ENCODE measurements at regions not wholly inside any gene's neighbourhood (a gene's known extent, or its start where the extent isn't known, plus 50 kb on each side); places are given as distances from the start of the nearest gene placed in this dataset.

- no peaks in the 10 kb centered on the region for H3K4me1 ChIP-seq (ENCODE audit: control insufficient read depth, insufficient read depth, low read length)
- H3K27ac ChIP-seq (ENCODE audit: low read length): no peak overlapping the region
- no peaks in the 10 kb centered on the region for H3K27me3 ChIP-seq (ENCODE audit: control insufficient read depth, insufficient read depth, low read length)
- H3K36me3 ChIP-seq (ENCODE audit: control insufficient read depth, insufficient read depth, low read length): no peaks in the 10 kb centered on the region
- WGBS (ENCODE audit: insufficient coverage): no CpG with 5 or more reads among the region's 2 CpGs
- H3K9me3 ChIP-seq (replicated peaks; ENCODE audit: control insufficient read depth, low read depth, low read length): no peaks in the 10 kb centered on the region
- H3K4me3 ChIP-seq (ENCODE audit: low read length): no peak overlapping the region
- DNase-seq: no peak
These were observed 495.3 kb upstream of the NMUR2 start for GRCh38 chr5:152900332-152900731.

- no peaks in the 10 kb centered on the region for H3K27me3 ChIP-seq (ENCODE audit: control insufficient read depth, insufficient read depth, low read length)
- 60% methylated on average over 1 of the region's 2 CpGs for WGBS (ENCODE audit: insufficient coverage)
- no peak for DNase-seq
- no peak overlapping the region for H3K27ac ChIP-seq (ENCODE audit: low read length)
- H3K36me3 ChIP-seq (ENCODE audit: control insufficient read depth, insufficient read depth, low read length): no peaks in the 10 kb centered on the region
- no peaks in the 10 kb centered on the region for H3K4me1 ChIP-seq (ENCODE audit: control insufficient read depth, insufficient read depth, low read length)
- H3K4me3 ChIP-seq (ENCODE audit: low read length): no peak overlapping the region
- H3K9me3 ChIP-seq (replicated peaks; ENCODE audit: control insufficient read depth, low read depth, low read length): no peaks in the 10 kb centered on the region
These were observed 496.7 kb upstream of the NMUR2 start for GRCh38 chr5:152901754-152902153.

DNA sequence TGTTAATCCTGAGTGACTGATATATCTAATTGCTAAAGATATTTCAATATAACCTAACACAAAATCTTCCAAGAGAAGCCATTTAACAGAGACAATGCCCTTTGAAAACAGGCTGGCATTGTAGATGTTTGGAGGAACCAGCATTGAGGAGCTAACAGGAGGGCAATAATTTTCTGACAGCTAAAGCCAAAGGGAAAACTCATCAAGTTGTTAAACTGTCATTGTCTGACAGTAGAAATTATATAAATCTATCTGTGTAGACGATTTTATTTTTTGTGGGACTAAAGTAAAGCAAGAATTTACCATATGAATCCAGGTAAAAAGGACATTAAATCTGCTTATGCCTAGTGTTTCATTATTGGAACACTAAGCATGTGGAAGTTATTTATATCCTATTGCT is 500.2 kb upstream of the NMUR2 start:
- no peak for DNase-seq
- no CpG with 5 or more reads among the region's 1 CpG for WGBS (ENCODE audit: insufficient coverage)
- Histone ChIP-seq H3K9me3 (replicated peaks; ENCODE audit: control insufficient read depth, low read depth, low read length) (no peaks in the 10 kb centered on the region), H3K27me3 (ENCODE audit: control insufficient read depth, insufficient read depth, low read length) (no peaks in the 10 kb centered on the region), H3K4me3 (ENCODE audit: low read length) (no peak overlapping the region), H3K4me1 (ENCODE audit: control insufficient read depth, insufficient read depth, low read length) (no peaks in the 10 kb centered on the region), H3K36me3 (ENCODE audit: control insufficient read depth, insufficient read depth, low read length) (no peaks in the 10 kb centered on the region), H3K27ac (ENCODE audit: low read length) (no peak overlapping the region)

GRCh38 chr5:152907488-152908245 is 502.6 kb upstream of the NMUR2 start:
- Histone ChIP-seq H3K36me3 (ENCODE audit: control insufficient read depth, insufficient read depth, low read length) (no peaks in the 10 kb centered on the region), H3K9me3 (replicated peaks; ENCODE audit: control insufficient read depth, low read depth, low read length) (no peaks in the 10 kb centered on the region), H3K27ac (ENCODE audit: low read length) (no peak overlapping the region), H3K27me3 (ENCODE audit: control insufficient read depth, insufficient read depth, low read length) (no peaks in the 10 kb centered on the region), H3K4me1 (ENCODE audit: control insufficient read depth, insufficient read depth, low read length) (no peaks in the 10 kb centered on the region), H3K4me3 (ENCODE audit: low read length) (no peak overlapping the region)
- WGBS (ENCODE audit: insufficient coverage): no CpG with 5 or more reads among the region's 5 CpGs
- no peak for DNase-seq

- no peaks in the 10 kb centered on the region for H3K36me3 ChIP-seq (ENCODE audit: control insufficient read depth, insufficient read depth, low read length)
- 61% methylated on average over 3 of the region's 4 CpGs for WGBS (ENCODE audit: insufficient coverage)
- H3K4me3 ChIP-seq (ENCODE audit: low read length): no peak overlapping the region
These were observed 507.8 kb upstream of the NMUR2 start for GRCh38 chr5:152912924-152913323.

GRCh38 chr5:152932621-152933020 is 527.5 kb upstream of the NMUR2 start:
- H3K27ac ChIP-seq (ENCODE audit: low read length): no peak overlapping the region
- no peak overlapping the region for H3K4me3 ChIP-seq (ENCODE audit: low read length)
- H3K27me3 ChIP-seq (ENCODE audit: control insufficient read depth, insufficient read depth, low read length): no peaks in the 10 kb centered on the region
- H3K36me3 ChIP-seq (ENCODE audit: control insufficient read depth, insufficient read depth, low read length): no peaks in the 10 kb centered on the region
- peaks cover 3% of the 10 kb centered on the region for H3K9me3 ChIP-seq (replicated peaks; ENCODE audit: control insufficient read depth, low read depth, low read length)
- H3K4me1 ChIP-seq (ENCODE audit: control insufficient read depth, insufficient read depth, low read length): no peaks in the 10 kb centered on the region
- no peak for DNase-seq

More at GRCh38 chr5:152912924-152913323, 507.8 kb upstream of the NMUR2 start:
- no peaks in the 10 kb centered on the region for H3K4me1 ChIP-seq (ENCODE audit: control insufficient read depth, insufficient read depth, low read length)
- no peaks in the 10 kb centered on the region for H3K9me3 ChIP-seq (replicated peaks; ENCODE audit: control insufficient read depth, low read depth, low read length)
- H3K27ac ChIP-seq (ENCODE audit: low read length): no peak overlapping the region
- DNase-seq: no peak
- no peaks in the 10 kb centered on the region for H3K27me3 ChIP-seq (ENCODE audit: control insufficient read depth, insufficient read depth, low read length)

DNA sequence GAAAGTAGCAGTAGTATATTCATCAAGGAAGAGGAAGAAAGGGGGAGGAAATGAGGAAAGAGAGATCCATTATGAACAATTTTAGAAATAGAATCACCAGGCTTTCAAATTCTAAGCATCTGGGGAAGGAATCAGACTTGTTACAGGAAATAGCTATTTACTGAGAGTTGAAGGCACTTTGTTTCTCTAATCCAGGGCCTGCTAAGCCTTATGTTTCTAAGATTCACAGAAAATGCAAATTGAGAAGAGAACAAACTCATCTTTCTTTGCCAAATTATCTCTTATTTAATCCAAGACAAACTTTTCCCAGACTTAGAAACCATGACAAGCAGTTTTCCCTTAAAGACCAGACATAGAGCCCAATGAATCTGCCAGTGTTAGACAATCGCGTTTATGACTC is 528.0 kb upstream of the NMUR2 start:
- no peaks in the 10 kb centered on the region for H3K27me3 ChIP-seq (ENCODE audit: control insufficient read depth, insufficient read depth, low read length)
- no peak overlapping the region for H3K27ac ChIP-seq (ENCODE audit: low read length)
- no peak overlapping the region for H3K4me3 ChIP-seq (ENCODE audit: low read length)
- WGBS (ENCODE audit: insufficient coverage): no CpG with 5 or more reads among the region's 2 CpGs
- no peaks in the 10 kb centered on the region for H3K36me3 ChIP-seq (ENCODE audit: control insufficient read depth, insufficient read depth, low read length)
- H3K4me1 ChIP-seq (ENCODE audit: control insufficient read depth, insufficient read depth, low read length): no peaks in the 10 kb centered on the region
- peak; percentile 50 for DNase-seq
- H3K9me3 ChIP-seq (replicated peaks; ENCODE audit: control insufficient read depth, low read depth, low read length): peaks cover 3% of the 10 kb centered on the region

GRCh38 chr5:152938630-152939029 is 533.6 kb upstream of the NMUR2 start:
- H3K27ac ChIP-seq (ENCODE audit: low read length): no peak overlapping the region
- H3K4me1 ChIP-seq (ENCODE audit: control insufficient read depth, insufficient read depth, low read length): no peaks in the 10 kb centered on the region
- DNase-seq: no peak
- no peak overlapping the region for H3K4me3 ChIP-seq (ENCODE audit: low read length)
- H3K27me3 ChIP-seq (ENCODE audit: control insufficient read depth, insufficient read depth, low read length): no peaks in the 10 kb centered on the region
- WGBS (ENCODE audit: insufficient coverage): no CpG with 5 or more reads among the region's 1 CpG
- H3K36me3 ChIP-seq (ENCODE audit: control insufficient read depth, insufficient read depth, low read length): no peaks in the 10 kb centered on the region
- H3K9me3 ChIP-seq (replicated peaks; ENCODE audit: control insufficient read depth, low read depth, low read length): peaks cover 2% of the 10 kb centered on the region

GRCh38 chr5:152942633-152943336 is 537.7 kb upstream of the NMUR2 start:
- WGBS (ENCODE audit: insufficient coverage): 83% methylated on average over 3 of the region's 5 CpGs
- Histone ChIP-seq H3K36me3 (ENCODE audit: control insufficient read depth, insufficient read depth, low read length) (no peaks in the 10 kb centered on the region), H3K27me3 (ENCODE audit: control insufficient read depth, insufficient read depth, low read length) (no peaks in the 10 kb centered on the region), H3K27ac (ENCODE audit: low read length) (no peak overlapping the region), H3K4me3 (ENCODE audit: low read length) (no peak overlapping the region), H3K4me1 (ENCODE audit: control insufficient read depth, insufficient read depth, low read length) (no peaks in the 10 kb centered on the region), H3K9me3 (replicated peaks; ENCODE audit: control insufficient read depth, low read depth, low read length) (peaks cover 4% of the 10 kb centered on the region)
- DNase-seq: no peak

GRCh38 chr5:152953788-152954483 is 536.5 kb upstream of the GRIA1 start:
- Histone ChIP-seq H3K36me3 (ENCODE audit: control insufficient read depth, insufficient read depth, low read length) (no peaks in the 10 kb centered on the region), H3K4me3 (ENCODE audit: low read length) (no peak overlapping the region), H3K27me3 (ENCODE audit: control insufficient read depth, insufficient read depth, low read length) (no peaks in the 10 kb centered on the region), H3K4me1 (ENCODE audit: control insufficient read depth, insufficient read depth, low read length) (no peaks in the 10 kb centered on the region), H3K27ac (ENCODE audit: low read length) (no peak overlapping the region), H3K9me3 (replicated peaks; ENCODE audit: control insufficient read depth, low read depth, low read length) (no peaks in the 10 kb centered on the region)
- WGBS (ENCODE audit: insufficient coverage): 83% methylated on average over 2 of the region's 8 CpGs
- no peak for DNase-seq
